ENCODE measurements at regions not wholly inside any gene's neighbourhood (a gene's known extent, or its start where the extent isn't known, plus 50 kb on each side); places are given as distances from the start of the nearest gene placed in this dataset.
"Not testable (repeated sequence)": the region's sequence is repeated elsewhere in the genome, so short reads cannot be mapped to it uniquely, and the experiment has no call there.

DNA sequence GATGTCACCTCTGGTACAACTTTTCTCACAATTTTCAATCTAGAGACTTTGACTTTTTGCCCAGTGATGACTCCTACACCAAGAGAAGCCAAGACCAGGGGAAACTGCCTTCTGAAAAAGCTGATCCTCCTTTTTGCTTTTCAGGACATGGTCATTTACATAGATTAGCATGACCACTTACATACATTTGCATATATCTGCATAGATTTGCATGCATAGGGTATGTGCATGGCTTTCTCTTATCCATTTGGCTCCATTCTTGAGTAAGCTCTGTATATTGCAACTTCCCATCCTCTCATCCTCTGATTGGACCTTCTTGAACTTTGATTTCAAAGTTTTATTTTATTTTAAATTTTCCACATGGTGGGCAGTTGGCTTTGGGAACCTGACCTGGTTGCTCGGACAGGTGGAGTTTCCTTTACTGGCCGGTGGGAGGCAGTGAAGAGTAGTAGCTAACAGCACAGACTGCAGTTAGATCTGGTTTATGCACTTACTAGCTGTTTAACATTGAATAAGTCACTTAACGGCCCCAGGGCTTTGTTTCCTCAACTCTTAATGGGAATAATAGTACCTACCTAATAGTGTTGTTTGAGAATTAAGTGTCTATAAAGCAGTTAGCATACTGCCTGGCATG, 92.9 kb downstream of the GPR139 start:
- peak; percentile 12 for DNase-seq

DNA sequence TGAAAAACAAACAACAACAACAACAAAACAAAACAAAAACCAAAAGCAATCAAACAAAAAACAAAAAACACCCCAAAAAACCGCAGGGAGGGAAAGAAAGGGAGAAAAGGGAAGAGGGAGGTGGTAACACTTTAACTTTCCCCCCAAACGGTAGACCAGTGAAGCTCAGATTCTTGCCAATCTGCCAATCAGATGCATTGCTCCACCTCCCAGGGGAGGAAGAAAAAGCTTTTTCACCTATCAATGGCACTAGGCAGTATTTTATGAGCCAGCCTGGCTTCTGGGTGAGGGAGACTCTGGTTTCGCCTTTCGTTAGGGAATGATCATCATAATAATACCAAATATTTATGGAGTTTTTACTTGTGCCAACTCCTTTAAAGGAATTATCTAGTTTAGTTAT, 94.1 kb downstream of the GPR139 start:
- no peak for DNase-seq

DNA sequence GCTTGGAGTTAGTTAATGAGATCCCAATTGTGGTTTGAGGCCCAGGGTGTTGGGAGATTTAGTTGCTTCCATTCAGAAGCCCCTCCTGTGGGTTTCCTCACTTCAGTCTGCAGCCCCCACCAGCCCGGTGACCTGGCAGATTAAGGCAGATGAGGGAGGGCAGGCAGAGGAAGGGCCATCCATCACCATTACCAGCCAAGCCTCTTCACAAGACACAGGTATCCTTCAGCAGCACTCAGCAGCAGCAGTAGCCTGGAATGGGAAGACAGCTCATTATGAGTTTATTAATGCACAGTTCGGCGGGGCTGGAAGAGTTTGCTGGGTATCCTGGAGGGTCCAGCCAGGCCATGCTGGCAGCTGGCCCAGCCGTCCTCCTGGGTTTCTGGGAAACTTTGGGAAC, 90.0 kb upstream of the GPRC5B start:
- DNase-seq: no peak

DNA sequence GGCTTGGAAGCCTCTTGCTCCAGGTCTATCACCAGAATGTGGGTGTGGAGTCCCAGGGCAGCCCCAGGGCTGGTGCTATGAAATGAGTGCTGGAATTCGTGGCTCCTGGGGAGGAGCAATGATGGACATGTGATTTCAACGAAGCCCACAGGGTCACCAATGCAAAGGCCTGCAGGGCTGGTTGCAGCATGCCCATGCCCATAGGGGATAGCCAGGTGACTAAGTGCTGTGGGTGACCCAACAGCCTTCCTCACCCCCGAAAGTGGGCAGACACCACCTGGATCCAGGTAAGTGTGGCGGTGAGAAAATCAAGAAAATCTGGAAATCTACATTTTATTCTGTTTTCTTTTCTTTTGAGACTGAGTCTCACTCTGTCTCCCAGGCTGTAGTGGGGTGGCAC, 87.5 kb upstream of the GPRC5B start:
- no peak for DNase-seq

DNA sequence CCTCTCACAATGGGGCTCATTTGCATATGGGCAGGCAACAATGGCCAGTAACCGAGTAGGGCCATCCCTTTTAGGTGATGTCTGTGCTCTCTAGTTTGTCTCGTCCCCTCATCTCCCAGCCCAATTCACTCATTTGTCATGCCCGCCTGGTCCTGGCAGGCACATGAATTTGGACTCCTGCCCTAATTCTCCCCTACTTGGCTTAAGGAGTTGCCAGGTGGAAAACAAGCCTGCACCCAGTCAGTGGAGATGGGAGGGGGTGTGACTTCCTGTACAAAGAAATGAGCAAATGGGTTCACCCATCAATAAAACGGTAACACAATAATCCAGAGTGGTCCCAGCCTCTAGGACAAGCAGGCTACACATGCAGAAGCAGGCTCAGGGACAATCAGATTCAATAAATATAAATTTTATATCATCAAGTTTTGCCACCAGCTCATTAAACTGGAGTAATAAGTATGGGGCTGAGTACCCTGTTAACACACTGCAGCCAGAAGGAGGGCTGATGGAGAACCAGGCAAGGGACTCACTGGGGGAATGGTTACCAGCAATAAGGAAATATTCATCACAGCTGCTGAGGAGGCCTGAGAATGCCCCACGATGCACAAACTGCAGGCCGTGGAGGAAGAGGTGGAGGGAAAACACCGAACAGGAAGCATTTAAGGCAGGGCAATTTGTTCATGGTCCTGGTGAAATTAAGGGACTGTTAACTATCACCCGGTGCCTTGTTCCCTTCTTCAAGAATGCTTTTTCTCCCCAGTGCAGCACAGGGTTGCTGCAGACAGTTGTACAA, 84.4 kb upstream of the GPRC5B start:
- no peak for DNase-seq

DNA sequence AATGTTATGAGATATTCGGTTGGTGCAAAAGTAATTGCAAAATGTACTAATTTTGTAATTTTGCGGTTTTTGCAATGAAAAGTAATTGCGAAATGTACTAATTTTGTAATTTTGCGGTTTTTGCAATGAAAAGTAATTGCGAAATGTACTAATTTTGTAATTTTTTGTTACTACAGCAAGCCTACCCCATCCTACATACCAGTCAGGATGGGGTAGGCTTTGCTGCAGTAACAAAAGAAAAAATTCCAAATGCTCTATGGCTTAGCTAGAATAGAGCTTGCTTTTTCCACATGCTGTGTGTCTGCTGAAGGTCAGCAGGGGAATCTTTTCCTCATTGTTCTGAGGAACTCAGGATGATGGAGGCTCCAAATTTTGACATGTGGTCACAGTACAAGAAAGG, 83.3 kb upstream of the GPRC5B start:
- no peak for DNase-seq

DNA sequence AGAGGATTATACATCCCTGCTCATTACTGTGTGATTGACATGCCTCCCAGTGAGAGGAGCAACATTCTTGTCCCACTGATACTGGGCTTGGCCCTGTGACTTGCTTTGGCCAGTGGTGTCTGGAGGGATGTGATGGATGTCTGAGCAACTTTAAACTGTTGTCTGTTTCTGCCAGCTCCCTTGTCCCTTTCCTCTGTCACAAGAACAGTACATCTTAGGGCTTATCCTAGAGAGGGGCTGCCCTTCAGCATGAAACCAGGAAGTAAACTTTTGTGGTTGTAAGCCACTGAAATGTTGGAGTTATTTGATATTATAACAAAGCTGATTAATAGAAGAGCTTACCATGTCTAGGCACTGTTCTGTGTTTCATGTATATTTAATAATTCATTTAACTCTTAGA, 82.9 kb upstream of the GPRC5B start:
- no peak for DNase-seq

DNA sequence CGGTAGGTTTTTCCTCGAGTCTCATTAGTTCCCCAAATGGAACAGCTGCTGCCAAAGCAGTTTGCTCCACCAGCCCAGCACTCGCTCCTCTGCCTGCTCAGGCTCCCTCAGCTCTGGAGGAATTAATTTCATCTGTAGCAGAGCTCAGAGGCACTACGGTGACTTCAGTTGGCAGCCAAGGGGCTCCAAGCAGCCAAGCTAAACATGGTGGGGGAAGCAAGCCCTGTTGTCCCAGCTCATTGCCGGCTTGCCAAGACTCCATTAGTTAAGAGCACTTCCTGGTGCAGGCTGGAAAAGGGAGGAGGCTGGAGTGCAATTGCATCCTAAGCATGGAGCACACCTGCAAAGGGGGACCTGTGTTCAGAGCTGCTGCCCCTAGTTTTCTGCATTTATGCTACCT, 78.7 kb upstream of the GPRC5B start:
- DNase-seq: no peak

DNA sequence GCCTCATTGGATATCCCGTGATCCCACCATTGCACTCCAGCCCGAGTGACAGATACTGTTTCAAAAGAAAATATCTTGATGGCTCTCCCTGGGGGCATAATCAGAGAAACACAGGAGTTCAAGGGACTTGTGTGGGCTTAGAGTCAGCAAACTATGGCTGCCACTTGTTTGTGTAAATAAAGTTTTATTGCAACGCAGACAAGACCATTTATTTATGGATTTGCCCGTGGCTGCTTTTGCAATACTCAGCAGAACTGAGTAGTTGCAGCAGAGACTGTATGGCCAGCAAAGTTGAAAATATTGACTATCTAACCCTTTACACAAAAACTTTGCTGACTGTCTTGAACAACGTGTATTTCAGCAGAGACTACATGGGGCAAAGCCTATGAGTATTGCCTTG, 75.5 kb upstream of the GPRC5B start:
- no peak for DNase-seq

DNA sequence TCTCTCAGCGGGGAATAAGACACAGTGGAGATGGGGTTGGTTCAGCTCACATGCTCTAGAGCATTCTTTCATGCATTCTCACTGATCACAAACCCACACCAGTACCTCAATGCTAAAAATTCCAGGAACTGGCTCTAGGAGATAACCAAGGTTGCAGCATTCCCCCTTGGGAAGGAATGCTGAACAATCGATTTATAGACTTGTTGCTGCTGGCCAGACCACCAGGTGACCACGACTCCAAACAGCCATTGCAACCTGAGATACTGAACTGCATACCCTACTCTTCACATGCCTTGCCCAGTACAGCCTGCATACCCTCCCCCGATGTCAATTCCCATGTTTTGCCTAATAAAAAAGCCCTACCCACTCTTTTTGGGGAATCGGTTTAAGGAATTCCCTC, 75.1 kb upstream of the GPRC5B start:
- DNase-seq: no peak

DNA sequence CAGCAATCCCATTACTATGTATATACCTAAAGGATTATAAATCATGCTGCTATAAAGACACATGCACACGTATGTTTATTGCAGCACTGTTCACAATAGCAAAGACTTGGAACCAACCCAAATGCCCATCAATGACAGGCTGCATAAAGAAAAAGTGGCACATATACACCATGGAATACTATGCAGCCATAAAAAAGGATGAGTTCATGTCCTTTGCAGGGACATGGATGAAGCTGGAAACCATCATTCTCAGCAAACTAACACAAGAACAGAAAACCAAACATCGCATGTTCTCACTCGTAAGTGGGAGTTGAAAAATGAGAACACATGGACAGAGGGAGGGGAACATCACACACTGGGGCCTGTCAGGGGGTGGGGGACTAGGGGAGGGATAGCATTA, 71.2 kb upstream of the GPRC5B start:
- not testable (repeated sequence) for DNase-seq

DNA sequence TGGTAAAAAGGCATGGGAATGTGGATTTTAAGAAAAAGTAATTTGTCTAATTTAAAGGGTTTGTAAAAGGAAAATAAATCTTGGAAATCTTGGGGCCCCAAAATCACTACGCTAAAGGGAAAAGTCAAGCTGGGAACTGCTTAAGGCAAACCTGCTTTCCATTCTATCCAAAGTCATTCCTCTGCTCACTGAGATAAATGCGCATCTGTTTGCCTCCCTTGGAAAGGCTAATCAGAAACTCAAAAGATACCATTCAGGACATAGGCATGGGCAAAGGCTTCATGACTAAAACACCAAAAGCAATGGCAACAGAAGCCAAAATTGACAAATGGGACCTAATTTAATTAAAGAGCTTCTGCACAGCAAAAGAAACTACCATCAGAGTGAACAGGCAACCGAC, 70.4 kb upstream of the GPRC5B start:
- not testable (repeated sequence) for DNase-seq

DNA sequence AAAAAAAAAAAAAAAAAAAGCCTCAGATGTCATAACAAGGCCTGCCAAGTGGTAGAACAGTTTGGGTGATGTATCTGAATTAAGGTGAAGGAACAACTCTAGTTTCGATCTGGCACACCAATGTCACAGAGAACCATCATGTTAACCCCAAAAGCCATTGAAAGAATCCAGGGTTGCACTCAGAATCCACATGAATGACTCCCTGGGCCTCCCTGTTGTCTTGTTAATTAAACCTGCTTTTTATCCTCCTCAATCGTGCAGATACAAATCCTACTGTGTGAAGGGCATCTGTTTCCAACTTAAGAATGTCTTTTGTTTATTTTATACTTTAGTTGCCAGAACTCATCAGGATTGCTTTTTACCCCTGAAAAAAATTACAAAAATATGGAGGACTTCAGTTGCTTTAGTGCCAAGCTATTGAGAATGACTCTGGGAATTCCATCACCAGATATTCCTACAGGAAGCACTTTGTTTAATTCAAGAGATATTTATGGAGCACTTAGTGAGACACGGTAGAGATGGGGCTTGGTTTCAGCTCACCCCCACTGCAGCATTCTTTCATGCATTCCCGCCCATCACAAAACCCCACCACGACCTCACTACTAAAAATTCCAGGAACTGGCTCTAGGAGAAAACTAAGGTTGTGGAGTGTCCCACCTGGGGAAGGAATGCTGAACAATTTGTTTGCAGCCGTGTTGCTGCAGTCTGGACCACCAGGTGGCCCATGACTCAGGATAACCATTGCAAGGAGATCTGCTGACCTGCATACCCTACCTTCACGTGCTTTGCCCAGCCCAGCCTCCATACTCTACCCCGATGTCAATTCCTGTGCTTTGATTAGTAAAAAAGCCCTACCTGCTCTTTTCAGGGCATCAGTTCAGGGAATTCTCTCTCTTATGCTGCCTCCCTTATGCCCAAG, 63.8 kb upstream of the GPRC5B start:
- no peak for DNase-seq

DNA sequence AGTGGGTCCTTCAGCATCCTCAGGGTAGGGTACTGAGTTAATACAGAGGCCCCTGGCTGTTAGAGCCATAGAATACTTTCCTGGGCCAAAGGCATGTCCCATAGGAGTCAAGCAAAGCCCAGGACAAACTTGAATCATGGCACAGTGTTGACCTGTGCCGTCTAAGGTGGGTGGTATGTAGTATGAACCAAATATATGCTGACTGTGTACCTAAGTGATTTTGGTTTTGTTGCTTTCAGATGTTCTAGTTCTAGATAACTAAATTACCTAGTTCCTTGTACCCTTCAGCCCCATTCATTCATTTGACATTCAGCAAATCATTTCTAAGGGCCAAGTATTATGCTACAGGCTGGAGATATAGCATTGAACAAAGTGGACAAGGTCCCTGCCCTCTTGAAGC, 61.3 kb upstream of the GPRC5B start:
- no peak for DNase-seq

DNA sequence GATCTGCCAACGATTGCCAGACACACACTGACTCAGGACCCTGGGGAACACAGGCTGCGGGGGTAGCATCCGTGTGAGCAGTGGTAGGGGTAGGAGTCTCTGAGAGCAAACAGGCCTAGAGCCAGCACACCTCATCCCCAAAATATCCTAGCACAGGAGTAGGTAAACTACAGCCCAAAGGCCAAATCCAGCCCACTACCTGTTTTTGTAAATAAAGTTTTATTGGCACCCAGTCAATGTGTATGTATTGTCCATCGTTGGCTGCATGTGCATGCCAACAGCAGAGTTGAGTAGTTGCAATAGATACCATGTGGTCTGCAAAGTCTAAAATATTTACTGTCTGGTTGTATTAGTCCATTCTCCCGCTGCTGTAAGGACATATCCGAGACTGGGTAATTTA, 55.5 kb upstream of the GPRC5B start:
- no peak for DNase-seq

DNA sequence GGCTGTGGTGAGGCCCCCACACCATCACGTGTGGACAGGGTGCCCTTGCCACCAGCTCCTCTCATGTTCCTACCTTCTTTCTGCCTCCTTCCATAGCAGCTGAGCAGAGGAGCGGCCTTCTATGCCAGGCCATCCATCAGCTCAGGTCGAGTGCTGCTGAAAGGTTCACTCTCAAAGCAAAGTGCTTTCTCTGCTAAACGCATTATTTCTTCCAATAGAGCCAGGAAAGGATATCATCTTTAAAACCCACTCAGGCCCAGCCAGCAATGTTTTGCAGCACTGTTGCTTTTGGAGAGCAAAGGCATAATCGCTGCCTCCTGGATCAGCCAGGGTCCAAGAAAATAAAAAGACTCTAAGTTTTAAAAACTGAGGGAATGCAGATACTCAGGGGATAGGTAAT, 54.9 kb upstream of the GPRC5B start:
- DNase-seq: no peak

DNA sequence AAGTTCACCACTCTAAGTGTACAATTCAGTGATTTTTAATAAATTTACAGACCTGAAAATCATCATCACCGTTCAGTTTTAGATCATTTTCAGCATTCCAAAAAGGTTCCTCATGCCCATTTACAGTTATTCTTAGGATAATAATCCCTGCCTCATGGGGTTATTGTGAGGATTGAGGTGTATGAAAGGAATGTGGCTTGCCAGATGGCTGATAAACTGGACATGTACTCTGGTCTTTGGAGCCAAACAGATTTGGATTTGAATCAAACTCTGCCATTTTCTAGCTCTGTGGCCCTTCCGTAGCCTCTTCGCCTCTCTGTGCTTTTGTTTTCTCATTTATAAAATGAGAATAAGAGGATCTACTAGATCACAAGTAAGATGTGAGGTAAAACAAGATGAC, 53.9 kb upstream of the GPRC5B start:
- DNase-seq: no peak

DNA sequence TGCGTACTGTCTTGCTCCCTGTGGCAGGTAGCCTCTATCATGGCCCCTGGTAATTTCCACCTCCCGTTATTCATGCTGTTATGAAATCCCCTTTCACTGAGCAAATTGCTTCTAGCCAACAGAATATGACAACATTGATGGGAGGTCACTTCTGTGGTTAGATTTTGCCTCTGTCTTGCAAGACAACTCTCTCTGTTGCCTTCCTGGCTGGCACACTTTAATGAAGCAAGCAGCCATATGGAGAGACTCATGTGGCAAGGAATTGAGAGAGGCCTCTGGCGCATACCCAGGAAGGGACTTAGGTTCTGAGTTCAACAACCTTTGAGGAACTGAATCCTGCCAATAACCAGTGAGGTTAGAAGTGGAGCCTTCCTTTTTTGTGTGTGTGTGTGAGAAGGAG, 51.8 kb upstream of the GPRC5B start:
- no peak for DNase-seq

DNA sequence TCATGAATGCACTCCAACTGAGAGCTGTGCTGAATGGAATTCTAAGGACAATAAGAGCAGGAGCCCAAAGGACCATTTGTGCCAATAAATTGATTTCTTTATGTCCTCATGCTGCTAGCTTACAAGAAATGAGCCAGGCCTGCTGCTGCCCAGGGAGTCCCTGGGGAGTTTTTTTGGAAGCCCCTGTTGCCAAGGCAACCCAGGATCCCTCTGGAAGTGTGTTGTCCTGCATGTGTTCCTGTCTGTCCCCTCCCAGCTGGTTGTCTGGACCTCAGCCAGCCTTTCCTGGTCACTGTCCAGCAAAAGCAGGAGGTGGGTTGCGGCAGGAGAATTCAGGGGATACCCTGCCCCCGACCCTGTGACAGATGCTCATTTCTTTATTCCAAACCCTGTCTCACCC, 51.0 kb upstream of the GPRC5B start:
- no peak for DNase-seq

Data from stimulated activated CD4-positive, alpha-beta T cell treated with anti-CD3 and anti-CD28 coated beads, Interleukin-15, amount 100 ng/mL, for 24 hours (primary cell).